OCI-LY7 (cell line): ENCODE measurements at regions not wholly inside any gene's neighbourhood (a gene's known extent, or its start where the extent isn't known, plus 50 kb on each side); places are given as distances from the start of the nearest gene placed in this dataset.

Experiments used
- BruUV-seq: library from RNA; stranded (reverse); fragments of 400-500 nt; replicated peaks from 2 replicates; lab custom pipeline; 2021; lab: Mats Ljungman, UMichigan
- CTCF ChIA-PET: fragments of 300-600 bp; sonication (Branson Sonifier 250); formaldehyde crosslinking; loops from one replicate; lab custom pipeline; 2022; ENCODE audit warnings: antibody characterized with exemption; ENCODE audit not compliant: unreplicated experiment; lab: Charles Lee
- POLR2A ChIA-PET: fragments of 300-600 bp; sonication (Branson Sonifier 250); formaldehyde crosslinking; loops from one replicate; lab custom pipeline; 2022; ENCODE audit warnings: antibody characterized with exemption; lab: Charles Lee
- DNase-seq: peaks from one replicate; pipeline ENCODE4 v3.0.0-alpha.2; 2015; ENCODE audit warnings: low spot score
- H2AFZ ChIP-seq: fragments of 200-600 bp; sonication (generic), shearing (Covaris generic); 2 replicates; pipeline ENCODE4 v1.6.1; 2014; ENCODE audit warnings: mild to moderate bottlenecking, antibody characterized with exemption, low read length, moderate library complexity
- H3K27ac ChIP-seq: fragments of 200-600 bp; sonication (generic); 2 replicates; pipeline ENCODE4 v1.5.1; 2014; ENCODE audit warnings: mixed run types, low read depth, mild to moderate bottlenecking, moderate library complexity, low read length, inconsistent platforms; ENCODE audit not compliant: poor library complexity, severe bottlenecking
- H3K36me3 ChIP-seq: fragments of 200-600 bp; sonication (generic); 2 replicates; pipeline ENCODE4 v1.6.1; 2014; ENCODE audit warnings: mild to moderate bottlenecking, antibody characterized with exemption, low read length, moderate library complexity, mixed read lengths; ENCODE audit not compliant: insufficient read depth
- H3K4me1 ChIP-seq: fragments of 200-600 bp; sonication (generic); 2 replicates; pipeline ENCODE4 v1.5.1; 2014; ENCODE audit warnings: mild to moderate bottlenecking, low read length; ENCODE audit not compliant: insufficient read depth, poor library complexity, severe bottlenecking
- H3K4me2 ChIP-seq: fragments of 200-600 bp; sonication (generic); 2 replicates; pipeline ENCODE4 v1.6.1; 2014; ENCODE audit warnings: mild to moderate bottlenecking, low read length
- H3K4me3 ChIP-seq: fragments of 200-600 bp; sonication (generic); 2 replicates; pipeline ENCODE4 v1.5.1; 2014; ENCODE audit warnings: mild to moderate bottlenecking, low read depth, low read length; ENCODE audit not compliant: poor library complexity, severe bottlenecking
- H3K79me2 ChIP-seq: fragments of 200-600 bp; sonication (generic); 2 replicates; pipeline ENCODE4 v1.6.1; 2016; ENCODE audit warnings: low read depth, mild to moderate bottlenecking, low read length, moderate library complexity, mixed read lengths; ENCODE audit not compliant: insufficient read depth
- H3K9me2 ChIP-seq: fragments of 200-600 bp; sonication (generic); 2 replicates; pipeline ENCODE4 v1.6.1; 2016; ENCODE audit warnings: mild to moderate bottlenecking, low read length, mixed read lengths; ENCODE audit not compliant: insufficient read depth
- H3K9me3 ChIP-seq: fragments of 200-600 bp; sonication (generic); 2 replicates; pipeline ENCODE4 v1.6.1; 2014; ENCODE audit warnings: mild to moderate bottlenecking, mixed run types, low read length, mixed read lengths
- H4K20me1 ChIP-seq: fragments of 200-600 bp; sonication (generic); 2 replicates; pipeline ENCODE4 v1.6.1; 2014; ENCODE audit warnings: mild to moderate bottlenecking, antibody characterized with exemption, low read length, moderate library complexity, mixed read lengths; ENCODE audit not compliant: insufficient read depth
- CTCF ChIP-seq: fragments of 200-600 bp; sonication (generic); conservative IDR thresholded peaks from 2 replicates; pipeline ENCODE4 v1.5.1; 2014; ENCODE audit warnings: mild to moderate bottlenecking, antibody characterized with exemption, low read length, moderate library complexity, mixed read lengths
- EZH2phosphoT487 ChIP-seq: fragments of 200-600 bp; sonication (generic); IDR thresholded peaks from 2 replicates; pipeline ENCODE4 v1.6.1; 2018; ENCODE audit warnings: low read depth, borderline replicate concordance, mild to moderate bottlenecking, mixed run types, antibody characterized with exemption, low read length, moderate library complexity, mixed read lengths
- intact Hi-C: fragments of 100-400 bp; cut with micrococcal nuclease; formaldehyde crosslinking; loops from one replicate; pipeline ENCODE4 v1.10.0; 2022; ENCODE audit not compliant: unreplicated experiment

GRCh38 chr5:136620621-136621020, 255.3 kb upstream of the TRPC7 start:
- Histone ChIP-seq H3K79me2 (no peaks in the 10 kb centered on the region), H3K4me3 (no peak overlapping the region), H3K27ac (no peak overlapping the region), H3K36me3 (no peaks in the 10 kb centered on the region), H3K4me2 (no peak overlapping the region), H3K9me2 (no peaks in the 10 kb centered on the region), H2AFZ (no peak overlapping the region), H3K9me3 (no peaks in the 10 kb centered on the region), H4K20me1 (no peaks in the 10 kb centered on the region), H3K4me1 (no peaks in the 10 kb centered on the region)
- ChIA-PET CTCF (no interaction called here), POLR2A (interaction anchor here (0.7 kb wide), 3 partner anchors 11 to 41 kb away, joined by 3 to 4 read pairs (median 3); no protein-coding TSS in a partner anchor)
- intact Hi-C loops = no loop called here
- BruUV-seq = no TSS peak
- no peak for TF ChIP-seq CTCF
- no peak for TF ChIP-seq EZH2phosphoT487
- DNase-seq = no peak

GRCh38 chr5:136620016-136620419, 254.7 kb upstream of the TRPC7 start:
- Histone ChIP-seq H3K4me2 (no peak overlapping the region), H3K4me3 (no peak overlapping the region), H3K79me2 (no peaks in the 10 kb centered on the region), H3K4me1 (no peaks in the 10 kb centered on the region), H3K9me2 (no peaks in the 10 kb centered on the region), H3K27ac (no peak overlapping the region), H2AFZ (no peak overlapping the region), H3K36me3 (no peaks in the 10 kb centered on the region), H4K20me1 (no peaks in the 10 kb centered on the region), H3K9me3 (no peaks in the 10 kb centered on the region)
- TF ChIP-seq EZH2phosphoT487 (no peak), CTCF (no peak)
- intact Hi-C loops = no loop called here
- DNase-seq = no peak
- BruUV-seq = no TSS peak
- POLR2A ChIA-PET = no interaction called here
- CTCF ChIA-PET = no interaction called here

- Histone ChIP-seq H3K27ac (no peak overlapping the region), H3K36me3 (no peaks in the 10 kb centered on the region), H3K79me2 (no peaks in the 10 kb centered on the region), H3K4me2 (no peak overlapping the region), H2AFZ (no peak overlapping the region), H3K4me1 (no peaks in the 10 kb centered on the region), H3K4me3 (no peak overlapping the region), H3K9me2 (no peaks in the 10 kb centered on the region), H4K20me1 (no peaks in the 10 kb centered on the region), H3K9me3 (no peaks in the 10 kb centered on the region)
- ChIA-PET POLR2A (no interaction called here), CTCF (no interaction called here)
- no TSS peak for BruUV-seq
- intact Hi-C loops = no loop called here
- no peak for DNase-seq
- TF ChIP-seq EZH2phosphoT487 (no peak), CTCF (no peak)
Observed at GRCh38 chr5:136619556-136619955, 254.2 kb upstream of the TRPC7 start.
